ENCODE measurements at regions not wholly inside any gene's neighbourhood (a gene's known extent, or its start where the extent isn't known, plus 50 kb on each side); places are given as distances from the start of the nearest gene placed in this dataset.
"Not testable (repeated sequence)": the region's sequence is repeated elsewhere in the genome, so short reads cannot be mapped to it uniquely, and the experiment has no call there.

DNA sequence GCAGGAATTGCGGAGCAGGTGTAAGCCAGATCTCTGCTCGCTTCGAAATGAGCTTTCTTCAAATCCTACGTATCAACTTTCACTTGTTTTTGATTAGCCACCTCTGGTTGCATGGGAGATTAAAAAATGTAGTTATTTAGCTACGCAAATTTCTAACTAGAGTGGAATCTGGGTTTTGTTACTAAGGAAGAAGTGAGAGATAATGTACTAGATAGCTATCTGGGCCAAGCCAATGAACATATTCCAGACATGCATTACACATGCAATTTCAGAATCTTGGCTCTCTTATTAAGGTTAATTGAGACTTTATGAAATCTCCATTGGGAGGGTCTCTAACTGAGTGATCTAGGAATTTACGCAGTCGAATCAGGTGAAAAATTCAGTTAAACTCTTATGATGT lies 765.7 kb downstream of the DIPK2A start:
- no peaks in the 10 kb centered on the region for H3K4me1 ChIP-seq
- intact Hi-C loops (cut with DNase I; ENCODE audit: low total_unique reads), result no loop called here
- H3K36me3 ChIP-seq (ENCODE audit: low read depth, missing control alignments), result no peaks in the 10 kb centered on the region
- no peak for DNase-seq
- no peaks in the 10 kb centered on the region for H3K27me3 ChIP-seq
- H3K4me3 ChIP-seq, result no peak overlapping the region
- no peak overlapping the region for H3K27ac ChIP-seq
- WGBS, 2 donors, result 93 to 95% methylated on average over 7 of the region's 7 CpGs
- TF ChIP-seq, protein P1, sequence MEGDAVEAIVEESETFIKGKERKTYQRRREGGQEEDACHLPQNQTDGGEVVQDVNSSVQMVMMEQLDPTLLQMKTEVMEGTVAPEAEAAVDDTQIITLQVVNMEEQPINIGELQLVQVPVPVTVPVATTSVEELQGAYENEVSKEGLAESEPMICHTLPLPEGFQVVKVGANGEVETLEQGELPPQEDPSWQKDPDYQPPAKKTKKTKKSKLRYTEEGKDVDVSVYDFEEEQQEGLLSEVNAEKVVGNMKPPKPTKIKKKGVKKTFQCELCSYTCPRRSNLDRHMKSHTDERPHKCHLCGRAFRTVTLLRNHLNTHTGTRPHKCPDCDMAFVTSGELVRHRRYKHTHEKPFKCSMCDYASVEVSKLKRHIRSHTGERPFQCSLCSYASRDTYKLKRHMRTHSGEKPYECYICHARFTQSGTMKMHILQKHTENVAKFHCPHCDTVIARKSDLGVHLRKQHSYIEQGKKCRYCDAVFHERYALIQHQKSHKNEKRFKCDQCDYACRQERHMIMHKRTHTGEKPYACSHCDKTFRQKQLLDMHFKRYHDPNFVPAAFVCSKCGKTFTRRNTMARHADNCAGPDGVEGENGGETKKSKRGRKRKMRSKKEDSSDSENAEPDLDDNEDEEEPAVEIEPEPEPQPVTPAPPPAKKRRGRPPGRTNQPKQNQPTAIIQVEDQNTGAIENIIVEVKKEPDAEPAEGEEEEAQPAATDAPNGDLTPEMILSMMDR (IDR thresholded peaks at IDR 0.05), result no peak
- TF ChIP-seq POLR2A (IDR thresholded peaks at IDR 0.05), result no peak
- H3K9me3 ChIP-seq, result no peaks in the 10 kb centered on the region

- no peaks in the 10 kb centered on the region for H3K4me1 ChIP-seq
- H3K9me3 ChIP-seq, result no peaks in the 10 kb centered on the region
- H3K27ac ChIP-seq, result no peak overlapping the region
- H3K36me3 ChIP-seq (ENCODE audit: low read depth, missing control alignments), result no peaks in the 10 kb centered on the region
- WGBS, 2 donors, result 70 to 81% methylated on average over 1 of the region's 1 CpG
- intact Hi-C loops (cut with DNase I; ENCODE audit: low total_unique reads), result no loop called here
- H3K4me3 ChIP-seq, result no peak overlapping the region
- no peak for TF ChIP-seq POLR2A (IDR thresholded peaks at IDR 0.05)
- TF ChIP-seq, protein P1 (IDR thresholded peaks at IDR 0.05), result no peak
- no peaks in the 10 kb centered on the region for H3K27me3 ChIP-seq
- DNase-seq, result no peak
Measured at GRCh38 chr3:144743225-144743668, 771.6 kb downstream of the DIPK2A start.

- H3K4me3 ChIP-seq, result no peak overlapping the region
- no peak for DNase-seq
- no peaks in the 10 kb centered on the region for H3K36me3 ChIP-seq (ENCODE audit: low read depth, missing control alignments)
Measured at GRCh38 chr3:144744473-144744872, 772.9 kb downstream of the DIPK2A start.

DNA sequence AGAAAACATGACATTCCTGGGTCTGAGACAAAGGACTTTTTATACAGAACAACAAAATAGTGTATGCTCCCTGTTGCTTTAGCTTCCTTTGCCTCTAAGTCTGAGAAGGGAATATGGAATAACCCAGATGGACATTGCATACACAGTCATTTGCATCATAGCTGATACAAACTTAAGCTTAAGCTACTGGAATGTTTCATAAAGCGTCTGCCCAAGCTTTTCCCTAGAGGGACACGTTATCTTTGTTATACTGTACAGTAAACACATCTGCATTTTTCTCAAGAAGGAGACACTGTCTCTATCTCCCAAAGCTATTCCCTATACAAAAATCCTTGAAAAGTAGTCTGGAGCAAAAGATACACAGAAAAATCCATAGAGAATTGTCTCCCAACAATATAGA lies 775.0 kb downstream of the DIPK2A start:
- H3K36me3 ChIP-seq (ENCODE audit: low read depth, missing control alignments), result no peaks in the 10 kb centered on the region
- H3K27me3 ChIP-seq, result no peaks in the 10 kb centered on the region
- WGBS, 2 donors, result 51 to 80% methylated on average over 2 of the region's 2 CpGs
- no peaks in the 10 kb centered on the region for H3K4me1 ChIP-seq
- no peak overlapping the region for H3K27ac ChIP-seq
- no peaks in the 10 kb centered on the region for H3K9me3 ChIP-seq
- intact Hi-C loops (cut with DNase I; ENCODE audit: low total_unique reads), result no loop called here
- TF ChIP-seq POLR2A (IDR thresholded peaks at IDR 0.05), result no peak
- TF ChIP-seq, protein P1 (IDR thresholded peaks at IDR 0.05), result no peak
- no peak for DNase-seq
- H3K4me3 ChIP-seq, result no peak overlapping the region

More at GRCh38 chr3:144744473-144744872, 772.9 kb downstream of the DIPK2A start:
- no peak for TF ChIP-seq POLR2A (IDR thresholded peaks at IDR 0.05)
- TF ChIP-seq, protein P1 (IDR thresholded peaks at IDR 0.05), result no peak
- no peaks in the 10 kb centered on the region for H3K9me3 ChIP-seq
- no peaks in the 10 kb centered on the region for H3K27me3 ChIP-seq
- no peaks in the 10 kb centered on the region for H3K4me1 ChIP-seq
- no peak overlapping the region for H3K27ac ChIP-seq
- WGBS, 2 donors, result 83 to 87% methylated on average over 4 of the region's 4 CpGs
- intact Hi-C loops (cut with DNase I; ENCODE audit: low total_unique reads), result no loop called here

DNA sequence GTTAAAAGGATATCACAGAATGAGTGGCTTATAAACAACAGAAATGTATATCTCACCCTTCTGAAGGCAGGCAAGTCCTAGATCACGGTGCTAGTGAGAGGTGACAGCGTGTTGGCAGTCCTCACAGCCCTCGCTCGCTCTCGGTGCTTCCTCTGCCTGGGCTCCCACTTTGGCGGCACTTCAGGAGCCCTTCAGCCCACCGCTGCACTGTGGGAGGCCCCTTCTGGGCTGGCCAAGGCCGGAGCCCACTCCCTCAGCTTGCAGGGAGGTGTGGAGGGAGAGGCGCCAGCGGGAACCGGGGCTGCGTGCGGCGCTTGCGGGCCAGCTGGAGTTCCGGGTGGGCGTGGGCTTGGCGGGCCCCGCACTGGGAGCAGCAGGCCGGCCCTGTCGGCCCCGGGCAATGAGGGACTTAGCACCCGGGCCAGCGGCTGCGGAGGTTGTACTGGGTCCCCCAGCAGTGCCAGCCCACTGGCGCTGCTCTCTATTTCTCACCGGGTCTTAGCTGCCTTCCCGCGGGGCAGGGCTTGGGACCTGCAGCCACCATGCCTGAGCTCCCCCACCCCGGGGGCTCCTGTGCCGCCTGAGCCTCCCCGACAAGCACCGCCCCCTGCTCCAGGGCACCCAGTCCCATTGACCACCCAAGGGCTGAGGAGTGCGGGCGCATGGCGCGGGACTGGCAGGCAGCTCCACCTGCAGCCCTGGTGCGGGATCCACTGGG lies 778.1 kb downstream of the DIPK2A start:
- DNase-seq; H3K27me3 ChIP-seq; H3K27ac ChIP-seq; intact Hi-C loops (cut with DNase I; ENCODE audit: low total_unique reads); H3K9me3 ChIP-seq; H3K36me3 ChIP-seq (ENCODE audit: low read depth, missing control alignments); H3K4me1 ChIP-seq: not testable (repeated sequence)
- WGBS, 2 donors, result 80 to 85% methylated on average over 23 to 38 of the region's 38 CpGs
- peak overlapping the region; percentile 31 to 56 for H3K4me3 ChIP-seq
